ENCODE measurements at regions not wholly inside any gene's neighbourhood (a gene's known extent, or its start where the extent isn't known, plus 50 kb on each side); places are given as distances from the start of the nearest gene placed in this dataset.

DNA sequence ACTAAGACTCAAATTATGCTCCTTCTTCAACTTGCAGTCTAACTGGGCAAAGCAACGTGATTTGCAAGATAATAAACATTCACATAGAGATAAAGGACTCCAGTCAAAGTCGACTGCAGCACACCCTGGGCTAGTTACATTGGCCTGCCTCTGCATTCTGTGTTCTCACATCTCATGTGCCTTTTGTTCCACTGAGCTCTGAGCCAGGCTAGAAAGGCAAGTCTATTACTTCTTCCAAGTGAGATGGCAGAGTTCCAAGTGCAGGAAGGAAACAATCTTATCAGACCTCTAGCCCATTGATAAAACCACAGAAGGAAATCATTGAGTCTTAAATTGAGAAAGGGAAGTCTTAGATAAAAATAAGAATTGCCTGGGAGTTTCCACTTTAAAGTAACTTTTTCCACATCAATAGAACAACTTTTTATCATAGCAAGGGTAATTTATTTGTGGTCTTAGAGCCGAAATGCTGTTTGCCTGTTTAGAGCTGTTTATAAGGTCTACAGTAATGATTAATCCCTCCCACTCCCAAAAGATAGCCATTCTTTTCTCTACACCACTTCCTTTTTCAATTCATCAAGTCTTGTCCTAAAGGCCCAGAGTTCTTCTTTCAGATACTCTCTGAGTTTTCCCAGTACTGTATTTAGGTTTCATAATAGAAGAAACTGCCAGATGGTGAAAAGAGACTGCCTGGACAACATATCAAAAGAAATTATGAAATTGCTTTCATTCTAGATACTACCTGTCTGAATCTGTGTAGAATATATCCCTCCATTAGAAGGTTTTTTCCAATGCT is 200.2 kb downstream of the GUCY2F start:
- TF ChIP-seq, protein P1, sequence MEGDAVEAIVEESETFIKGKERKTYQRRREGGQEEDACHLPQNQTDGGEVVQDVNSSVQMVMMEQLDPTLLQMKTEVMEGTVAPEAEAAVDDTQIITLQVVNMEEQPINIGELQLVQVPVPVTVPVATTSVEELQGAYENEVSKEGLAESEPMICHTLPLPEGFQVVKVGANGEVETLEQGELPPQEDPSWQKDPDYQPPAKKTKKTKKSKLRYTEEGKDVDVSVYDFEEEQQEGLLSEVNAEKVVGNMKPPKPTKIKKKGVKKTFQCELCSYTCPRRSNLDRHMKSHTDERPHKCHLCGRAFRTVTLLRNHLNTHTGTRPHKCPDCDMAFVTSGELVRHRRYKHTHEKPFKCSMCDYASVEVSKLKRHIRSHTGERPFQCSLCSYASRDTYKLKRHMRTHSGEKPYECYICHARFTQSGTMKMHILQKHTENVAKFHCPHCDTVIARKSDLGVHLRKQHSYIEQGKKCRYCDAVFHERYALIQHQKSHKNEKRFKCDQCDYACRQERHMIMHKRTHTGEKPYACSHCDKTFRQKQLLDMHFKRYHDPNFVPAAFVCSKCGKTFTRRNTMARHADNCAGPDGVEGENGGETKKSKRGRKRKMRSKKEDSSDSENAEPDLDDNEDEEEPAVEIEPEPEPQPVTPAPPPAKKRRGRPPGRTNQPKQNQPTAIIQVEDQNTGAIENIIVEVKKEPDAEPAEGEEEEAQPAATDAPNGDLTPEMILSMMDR (IDR thresholded peaks at IDR 0.05; ENCODE audit: insufficient read depth, low read depth, low read length) = no peak
- H3K4me3 ChIP-seq (ENCODE audit: low read depth, low read length) = no peak overlapping the region
- no peak for DNase-seq (ENCODE audit: low read depth)

GRCh38 chrX:109274806-109275205 is 207.1 kb downstream of the GUCY2F start:
- H3K4me3 ChIP-seq (ENCODE audit: low read depth, low read length) = no peak overlapping the region
- TF ChIP-seq, protein P1 (IDR thresholded peaks at IDR 0.05; ENCODE audit: insufficient read depth, low read depth, low read length) = no peak
- DNase-seq (ENCODE audit: low read depth) = no peak

- no peak overlapping the region for H3K4me3 ChIP-seq (ENCODE audit: low read depth, low read length)
- TF ChIP-seq, protein P1 (IDR thresholded peaks at IDR 0.05; ENCODE audit: insufficient read depth, low read depth, low read length) = no peak
- DNase-seq (ENCODE audit: low read depth) = no peak
Observed at GRCh38 chrX:109270580-109271484, 211.1 kb downstream of the GUCY2F start.

DNA sequence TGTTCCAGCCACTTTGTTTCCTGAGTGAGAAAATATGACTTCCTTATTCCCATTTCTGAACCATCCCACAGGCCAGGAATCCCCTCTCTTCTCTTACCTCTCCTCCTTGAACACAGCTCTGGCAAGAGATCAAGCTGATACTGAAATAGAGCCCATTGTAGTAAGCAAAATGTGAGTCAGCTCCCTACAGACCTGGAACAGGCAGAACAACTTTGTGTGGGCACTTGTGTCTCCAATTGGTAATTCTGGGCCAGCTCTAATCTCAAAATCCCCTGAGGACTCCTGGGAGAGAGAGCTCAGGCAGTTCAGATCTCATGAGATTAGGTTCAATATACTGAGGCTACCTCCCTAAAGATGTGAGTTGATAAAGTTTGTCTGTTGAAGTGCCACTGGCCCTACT is 213.5 kb downstream of the GUCY2F start:
- H3K4me3 ChIP-seq (ENCODE audit: low read depth, low read length) = no peak overlapping the region
- no peak for DNase-seq (ENCODE audit: low read depth)
- TF ChIP-seq, protein P1 (IDR thresholded peaks at IDR 0.05; ENCODE audit: insufficient read depth, low read depth, low read length) = no peak

DNA sequence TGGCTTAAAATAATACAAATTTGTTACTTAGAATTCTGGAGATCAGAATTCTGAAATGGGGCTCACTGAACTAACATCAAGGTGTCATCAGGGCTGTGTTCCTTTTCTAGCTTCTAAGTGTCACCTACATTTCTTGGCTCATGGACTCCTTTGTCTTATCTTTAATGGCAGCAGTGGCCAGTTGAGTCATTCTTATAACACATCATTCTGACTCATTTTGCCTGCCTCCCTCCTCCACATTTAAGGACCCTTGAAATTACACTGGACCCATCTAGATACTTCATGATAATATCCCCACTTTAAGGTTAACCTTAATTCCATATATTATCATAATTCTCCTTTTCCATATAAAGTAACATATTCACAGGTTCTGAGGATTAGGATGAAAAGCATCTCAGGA is 215.9 kb downstream of the GUCY2F start:
- H3K4me3 ChIP-seq (ENCODE audit: low read depth, low read length) = no peak overlapping the region
- no peak for DNase-seq (ENCODE audit: low read depth)
- TF ChIP-seq, protein P1 (IDR thresholded peaks at IDR 0.05; ENCODE audit: insufficient read depth, low read depth, low read length) = no peak

DNA sequence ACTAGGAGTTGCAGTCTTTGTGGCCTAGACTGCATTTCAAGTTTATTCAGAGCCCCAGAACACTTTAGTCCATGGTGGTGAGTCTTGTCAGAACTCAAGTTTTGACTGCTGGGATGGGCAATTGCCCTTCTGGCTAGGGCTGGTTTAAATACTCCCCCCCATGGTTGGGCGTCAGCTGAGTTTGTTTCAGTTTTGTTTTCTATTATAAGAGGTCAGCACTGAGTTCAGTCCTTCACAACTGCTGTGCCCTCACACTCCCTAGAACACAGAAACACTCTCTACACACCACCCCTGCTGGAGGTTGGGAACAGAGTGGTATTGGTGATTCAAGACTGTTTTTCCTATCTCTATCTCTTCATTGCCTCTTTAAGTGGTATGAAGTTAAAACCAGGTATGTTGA is 217.0 kb downstream of the GUCY2F start:
- H3K4me3 ChIP-seq (ENCODE audit: low read depth, low read length) = no peak overlapping the region
- TF ChIP-seq, protein P1 (IDR thresholded peaks at IDR 0.05; ENCODE audit: insufficient read depth, low read depth, low read length) = no peak

More for the DNA sequence above, 217.0 kb downstream of the GUCY2F start:
- no peak for DNase-seq (ENCODE audit: low read depth)

Data from fibroblast of villous mesenchyme (primary cell).